ENCODE measurements at regions not wholly inside any gene's neighbourhood (a gene's known extent, or its start where the extent isn't known, plus 50 kb on each side); places are given as distances from the start of the nearest gene placed in this dataset.

GRCh38 chr15:69921626-69922619 lies 175.8 kb downstream of the TLE3 start:
- TF ChIP-seq CTCF (IDR thresholded peaks at IDR 0.05; ENCODE audit: low read length) (no peak), EZH2phosphoT487 (IDR thresholded peaks at IDR 0.05; ENCODE audit: low read length) (no peak), EZH2 (optimal IDR thresholded peaks at IDR 0.05; ENCODE audit: low read depth, low read length) (no peak)

All from MM.1S (cell line).